Right lobe of liver (tissue), 6 donors: ENCODE measurements at regions not wholly inside any gene's neighbourhood (a gene's known extent, or its start where the extent isn't known, plus 50 kb on each side); places are given as distances from the start of the nearest gene placed in this dataset.
"Not testable (repeated sequence)": the region's sequence is repeated elsewhere in the genome, so short reads cannot be mapped to it uniquely, and the experiment has no call there.

Experiments
- ATAC-seq, 4 donors: fragments of 200-7000 bp; cut with Tn5 transposase; one replicate each; pipeline ENCODE4 v1.9.1; 2020; ENCODE audit warnings: mild to moderate bottlenecking in 4 of 4, moderate library complexity in 4 of 4
- DNase-seq, 3 donors: peaks; one replicate each; pipeline ENCODE4 v3.0.0-alpha.2; 2020
- H3K27ac ChIP-seq, 3 donors: fragments of 200-600 bp; one replicate each; pipeline ENCODE4 v1.8.0; 2022
- H3K27me3 ChIP-seq, 2 donors: fragments of 200-600 bp; one replicate each; pipeline ENCODE4 v1.8.0; 2022
- H3K36me3 ChIP-seq, 4 donors: fragments of 200-600 bp; sonication (generic) in 1 of 4; one replicate each; pipeline versions ENCODE4 v1.5.1 to v1.8.0; 2017 to 2022; ENCODE audit warnings: control low read depth in 1 of 4
- H3K4me1 ChIP-seq, 4 donors: fragments of 200-600 bp; sonication (generic) in 1 of 4; one replicate each; pipeline versions ENCODE4 v1.5.1 to v1.8.0; 2017 to 2022; ENCODE audit warnings: control low read depth in 1 of 4
- H3K4me3 ChIP-seq, 3 donors: fragments of 200-600 bp; one replicate each; pipeline ENCODE4 v1.8.0; 2022
- H3K9me3 ChIP-seq, 4 donors: fragments of 200-600 bp; sonication (generic) in 1 of 4; one replicate each; pipeline versions ENCODE4 v1.5.1 to v1.8.0; 2017 to 2022; ENCODE audit warnings: control low read depth in 1 of 4
- CTCF ChIP-seq, 4 donors: fragments of 200-600 bp in 3 of 4; fragments of 450-650 bp in 1 of 4; IDR thresholded peaks; one replicate each; pipeline versions ENCODE4 v1.5.1 to v1.8.0; 2016 to 2022; ENCODE audit warnings: antibody characterized with exemption in 4 of 4, mild to moderate bottlenecking in 2 of 4
- POLR2A ChIP-seq: fragments of 450-650 bp; IDR thresholded peaks from one replicate; pipeline ENCODE4 v1.6.1; 2017; ENCODE audit warnings: antibody characterized with exemption, mild to moderate bottlenecking
- WGBS: methylation state at CpG from one replicate; pipeline ENCODE4 v1.1.6; 2018; ENCODE audit warnings: low coverage, low lambda C conversion rate; ENCODE audit not compliant: insufficient coverage; ENCODE audit errors: missing lambda C conversion rate; 5-methylcytosine and 5-hydroxymethylcytosine counted together
- intact Hi-C, 2 donors: fragments of 100-400 bp; cut with DNase I; formaldehyde crosslinking; loops; one replicate each; pipeline versions ENCODE4 v1.11.2 to v1.14.1; 2022
- donor health status: DM: no; HTN: yes; CAD: no.
- donor health status: DM: no; HTN: no; CAD: no.
- donor health status: DM: no; HTN: no; CAD: no.
- donor health status: DM: no; HTN: yes; CAD: no.
- donor health status: DM: no; HTN: yes; CAD: no.

GRCh38 chr13:109702030-109702597 lies 84.3 kb downstream of the IRS2 start:
- H3K9me3 ChIP-seq, H3K27me3 ChIP-seq, DNase-seq, H3K4me3 ChIP-seq, intact Hi-C loops, ATAC-seq, H3K27ac ChIP-seq, H3K36me3 ChIP-seq: not testable (repeated sequence)
- peaks cover 0 to 15% (median 4%) of the 10 kb centered on the region in 4 donors for H3K4me1 ChIP-seq
- 91% methylated on average over 9 of the region's 9 CpGs for WGBS

- intact Hi-C loops = no loop called here
- no peaks in the 10 kb centered on the region for H3K36me3 ChIP-seq
- H3K4me1 ChIP-seq = peaks cover 0 to 8% (median 3%) of the 10 kb centered on the region in 4 donors
- H3K4me3 ChIP-seq = no peak overlapping the region
- TF ChIP-seq CTCF (IDR thresholded peaks at IDR 0.05) (no peak), POLR2A (no peak)
- H3K9me3 ChIP-seq = no peaks in the 10 kb centered on the region
- no peak overlapping the region for H3K27ac ChIP-seq
- ATAC-seq (peak in 2 of 4 donors; percentile 44 to 46), DNase-seq (peak in 1 of 3 donors; percentile 65)
- no peaks in the 10 kb centered on the region for H3K27me3 ChIP-seq
- 40% methylated on average over 3 of the region's 3 CpGs for WGBS
Measured at GRCh38 chr13:109700176-109700575, 86.2 kb downstream of the IRS2 start.

GRCh38 chr13:109699628-109700071 lies 86.7 kb downstream of the IRS2 start:
- no peak for ATAC-seq

GRCh38 chr13:109698779-109699178 lies 87.6 kb downstream of the IRS2 start:
- ATAC-seq (no peak), DNase-seq (no peak)
- H3K27ac ChIP-seq = no peak overlapping the region
- H3K27me3 ChIP-seq = no peaks in the 10 kb centered on the region
- WGBS = 36% methylated on average over 1 of the region's 1 CpG
- H3K4me3 ChIP-seq = no peak overlapping the region
- H3K36me3 ChIP-seq = no peaks in the 10 kb centered on the region
- no peak for TF ChIP-seq POLR2A
- no peak for TF ChIP-seq CTCF (IDR thresholded peaks at IDR 0.05)
- H3K4me1 ChIP-seq = peaks cover 0 to 4% (median 0%) of the 10 kb centered on the region in 4 donors
- intact Hi-C loops = no loop called here
- no peaks in the 10 kb centered on the region for H3K9me3 ChIP-seq

More at GRCh38 chr13:109699628-109700071, 86.7 kb downstream of the IRS2 start:
- 59% methylated on average over 8 of the region's 13 CpGs for WGBS
- Histone ChIP-seq H3K4me1 (peaks cover 0 to 12% (median 3%) of the 10 kb centered on the region in 4 donors), H3K36me3 (no peaks in the 10 kb centered on the region), H3K27me3 (no peaks in the 10 kb centered on the region), H3K4me3 (no peak overlapping the region), H3K27ac (no peak overlapping the region), H3K9me3 (no peaks in the 10 kb centered on the region)
- intact Hi-C loops = no loop called here
- no peak for TF ChIP-seq CTCF (IDR thresholded peaks at IDR 0.05)
- TF ChIP-seq POLR2A = no peak
- DNase-seq = no peak

GRCh38 chr13:109697936-109698335 lies 88.4 kb downstream of the IRS2 start:
- no peaks in the 10 kb centered on the region for H3K36me3 ChIP-seq
- TF ChIP-seq CTCF (IDR thresholded peaks at IDR 0.05) = no peak
- no peak for TF ChIP-seq POLR2A
- H3K27me3 ChIP-seq = no peaks in the 10 kb centered on the region
- H3K27ac ChIP-seq = no peak overlapping the region
- peaks cover 0 to 4% (median 0%) of the 10 kb centered on the region in 4 donors for H3K4me1 ChIP-seq
- ATAC-seq (no peak), DNase-seq (no peak)
- no peaks in the 10 kb centered on the region for H3K9me3 ChIP-seq
- no peak overlapping the region for H3K4me3 ChIP-seq
- intact Hi-C loops = no loop called here
- WGBS = 56% methylated on average over 3 of the region's 10 CpGs
